Testis (tissue), 2 donors: ENCODE measurements at regions not wholly inside any gene's neighbourhood (a gene's known extent, or its start where the extent isn't known, plus 50 kb on each side); places are given as distances from the start of the nearest gene placed in this dataset.

Experiments
- CTCF ChIP-seq, 3 experiments: fragments of 450-650 bp in 2 of 3; fragments of 200-600 bp in 1 of 3; sonication (generic) in 1 of 3; IDR thresholded peaks; one replicate each; pipeline ENCODE4 v1.5.1; 2016 to 2019; ENCODE audit warnings: antibody characterized with exemption in 3 of 3, mild to moderate bottlenecking in 2 of 3, moderate library complexity in 1 of 3
- POLR2A ChIP-seq: fragments of 450-650 bp; IDR thresholded peaks from one replicate; pipeline ENCODE4 v1.6.1; 2017; ENCODE audit warnings: antibody characterized with exemption, mild to moderate bottlenecking, moderate library complexity

GRCh38 chr7:18395868-18396267, 99.7 kb upstream of the HDAC9 start:
- TF ChIP-seq POLR2A (no peak), CTCF (IDR thresholded peaks at IDR 0.05) (no peak)
